GM18861 (cell line): ENCODE measurements at regions not wholly inside any gene's neighbourhood (a gene's known extent, or its start where the extent isn't known, plus 50 kb on each side); places are given as distances from the start of the nearest gene placed in this dataset.
A peak's percentile ranks its signal among the peaks of the same experiment; 100 is the strongest.

ENCODE experiments used
- ATAC-seq: cut with Tn5 transposase; IDR thresholded peaks from one replicate; pipeline ENCODE4 v1.9.1; 2021; ENCODE audit not compliant: unreplicated experiment

DNA sequence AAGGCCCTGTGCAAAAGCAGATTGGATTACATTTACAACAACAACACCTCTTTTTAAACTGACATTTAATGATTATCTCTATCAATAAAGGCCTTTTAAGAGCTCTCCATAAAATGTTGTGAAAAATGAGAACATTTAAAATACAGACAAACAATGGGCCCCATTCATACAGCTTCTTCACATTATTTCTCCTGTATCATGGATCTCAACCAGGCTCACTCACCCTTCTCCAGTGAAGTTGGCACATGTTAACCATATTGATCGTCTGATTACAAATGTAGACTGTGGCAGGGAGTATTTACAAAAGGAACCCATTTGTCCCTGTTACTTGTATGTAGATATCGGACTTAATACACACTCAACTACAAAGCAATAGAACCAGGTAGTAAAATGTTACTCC, 220.2 kb upstream of the BTG1 start:
- ATAC-seq = no peak

GRCh38 chr12:92365333-92365732, 219.7 kb upstream of the BTG1 start:
- ATAC-seq = no peak

DNA sequence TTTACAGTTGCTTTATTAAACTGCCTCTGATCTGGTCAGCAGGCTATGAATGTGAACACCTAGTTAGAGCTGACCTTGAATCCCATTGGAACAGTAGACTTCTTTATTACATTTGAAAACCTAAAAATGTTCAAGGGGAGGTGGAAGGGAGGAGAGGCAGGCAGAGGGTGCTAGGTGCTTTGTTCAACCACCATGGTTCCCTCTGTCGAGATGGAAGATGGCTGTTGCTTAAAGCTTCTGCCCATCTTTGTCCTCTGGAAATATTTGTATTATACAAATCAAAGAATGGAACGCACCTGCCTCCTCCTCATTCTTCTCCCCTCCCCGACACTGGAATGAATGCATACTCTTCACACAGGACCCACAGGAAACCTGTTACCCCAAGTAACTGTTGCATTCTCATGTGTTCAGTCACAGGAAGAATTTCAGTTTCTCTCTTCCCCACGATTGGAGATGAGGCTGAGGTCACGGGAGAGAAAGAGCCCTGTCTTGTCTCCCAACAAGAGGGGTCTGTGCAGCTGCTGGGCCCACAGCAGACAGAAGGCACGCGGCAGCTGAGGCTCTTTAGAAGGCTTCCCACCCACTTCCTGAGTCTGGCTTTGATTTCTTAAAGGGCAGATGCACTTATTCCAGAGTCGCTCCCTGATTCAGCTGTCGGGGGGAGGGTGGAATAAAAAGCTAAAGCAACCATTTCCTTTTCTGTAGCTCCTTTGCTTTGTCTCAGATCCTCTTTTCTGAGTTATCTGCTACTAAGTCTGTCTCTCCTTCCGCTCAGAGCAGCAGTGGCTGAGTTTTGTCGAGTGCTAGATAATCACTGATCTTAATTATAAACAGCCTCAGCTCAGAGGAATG, 217.9 kb upstream of the BTG1 start:
- ATAC-seq = peak; percentile 45

DNA sequence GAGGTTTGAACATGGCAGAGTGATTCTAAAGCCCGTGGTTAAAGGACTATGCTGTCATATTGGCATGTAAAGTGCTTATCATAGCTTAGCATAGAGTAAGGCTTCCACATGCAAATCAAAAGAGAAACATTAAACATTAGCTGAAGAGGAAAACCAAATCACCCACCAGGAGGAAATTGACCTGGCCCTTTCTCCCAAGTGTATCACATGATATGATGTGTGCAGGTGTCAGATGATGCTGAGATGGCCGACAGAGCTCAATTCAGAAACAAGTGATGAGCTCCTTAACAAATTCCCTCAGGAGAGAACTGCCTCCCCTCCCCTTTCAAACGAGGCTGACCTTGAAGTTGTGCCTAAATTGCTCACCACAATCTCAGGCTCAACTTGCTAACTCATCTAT, 217.1 kb upstream of the BTG1 start:
- ATAC-seq = peak; percentile 68

DNA sequence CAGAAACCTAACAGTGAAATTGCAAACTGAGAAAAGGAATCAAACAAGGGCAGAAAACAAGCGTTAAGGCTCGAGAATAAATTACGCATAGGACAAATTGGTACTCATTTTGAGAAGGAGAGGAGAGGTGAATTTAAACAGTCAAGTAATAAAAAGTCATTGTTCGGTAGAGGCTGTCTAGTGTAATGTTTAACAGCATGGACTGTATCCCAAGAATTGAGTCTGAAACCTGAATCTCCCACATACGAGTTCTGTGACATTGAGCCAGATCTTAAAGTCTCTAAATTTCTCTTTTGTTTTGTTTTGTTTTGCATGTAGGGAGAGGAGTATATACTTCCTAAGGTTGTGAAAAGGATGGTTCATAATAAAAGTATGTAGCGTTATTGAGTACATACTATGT, 216.5 kb upstream of the BTG1 start:
- ATAC-seq = no peak

DNA sequence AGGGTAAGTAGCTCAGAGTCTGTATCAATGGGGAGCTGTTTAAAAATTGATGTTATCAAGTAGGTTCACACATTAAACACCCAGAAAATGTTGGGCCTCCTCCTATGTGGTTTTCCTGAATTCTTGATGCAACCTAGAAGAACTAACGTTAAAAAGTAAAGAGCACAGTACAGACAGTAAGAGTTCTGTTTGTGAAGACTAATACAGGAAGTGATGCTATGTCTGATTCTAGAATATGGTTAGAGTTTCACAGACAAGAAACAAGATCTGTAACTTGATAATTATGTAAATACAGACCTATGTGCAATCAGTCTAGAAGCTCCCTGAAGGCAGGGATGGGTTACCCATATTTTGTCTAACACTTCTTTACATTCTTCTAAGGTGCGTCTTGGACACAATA, 214.9 kb upstream of the BTG1 start:
- no peak for ATAC-seq

DNA sequence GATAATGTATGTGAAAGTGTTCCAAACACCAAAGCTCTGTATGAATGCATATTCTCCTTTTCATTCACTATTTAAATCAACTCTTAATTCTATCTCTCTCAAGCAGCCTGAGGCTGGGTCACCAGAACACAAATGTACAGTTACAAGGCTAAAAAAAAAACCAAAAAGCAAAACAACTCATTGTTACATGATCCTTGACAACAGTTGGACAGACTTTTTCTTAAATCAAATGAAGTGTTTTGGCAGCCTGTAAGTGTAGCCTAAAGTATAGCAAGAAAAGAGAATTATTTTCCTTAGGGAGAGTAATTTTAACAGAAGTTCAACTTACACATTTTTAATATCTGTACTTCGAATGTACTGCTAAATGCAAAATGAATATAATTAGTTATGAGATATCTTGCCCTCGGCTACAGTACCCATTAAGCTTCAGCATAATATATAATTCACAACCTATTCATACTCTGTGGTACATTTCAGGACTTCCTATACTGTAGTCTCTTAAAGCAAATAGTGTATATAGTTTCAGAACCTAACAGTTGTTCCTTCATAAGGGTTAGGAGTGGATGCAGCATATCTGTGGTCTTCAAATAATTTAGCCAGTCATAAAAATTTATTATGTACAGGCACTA, 214.0 kb upstream of the BTG1 start:
- no peak for ATAC-seq

DNA sequence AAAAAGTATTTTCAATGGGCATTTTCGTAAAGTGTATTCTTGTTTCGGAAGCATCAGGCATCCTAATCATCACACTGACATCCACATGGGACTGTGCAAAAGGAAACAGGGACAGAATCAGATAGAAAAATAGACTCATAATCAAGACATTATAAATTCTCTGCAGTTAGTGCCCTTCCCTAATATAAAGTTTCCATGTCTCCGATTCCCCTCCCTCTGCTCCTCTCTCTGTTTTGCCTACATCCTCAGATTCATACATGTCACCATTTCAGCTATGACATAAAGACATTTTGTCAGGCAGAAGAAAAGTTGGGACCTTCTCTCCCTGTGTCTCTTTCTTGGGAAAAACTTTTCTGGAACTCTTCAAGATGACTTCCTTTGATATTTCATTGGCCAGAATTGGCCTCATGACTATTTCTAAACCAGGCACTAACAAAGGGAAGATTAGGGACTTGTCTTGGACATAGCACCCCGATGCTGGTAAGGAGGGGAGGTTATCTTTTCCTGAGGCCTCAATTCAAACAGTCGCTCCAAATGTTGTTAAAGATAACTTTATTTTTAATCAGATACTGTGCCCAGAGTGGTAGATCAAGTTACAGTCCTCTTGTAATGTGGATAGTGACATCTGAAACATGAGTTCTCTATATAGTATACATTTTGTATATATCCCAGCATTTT, 212.1 kb upstream of the BTG1 start:
- no peak for ATAC-seq

DNA sequence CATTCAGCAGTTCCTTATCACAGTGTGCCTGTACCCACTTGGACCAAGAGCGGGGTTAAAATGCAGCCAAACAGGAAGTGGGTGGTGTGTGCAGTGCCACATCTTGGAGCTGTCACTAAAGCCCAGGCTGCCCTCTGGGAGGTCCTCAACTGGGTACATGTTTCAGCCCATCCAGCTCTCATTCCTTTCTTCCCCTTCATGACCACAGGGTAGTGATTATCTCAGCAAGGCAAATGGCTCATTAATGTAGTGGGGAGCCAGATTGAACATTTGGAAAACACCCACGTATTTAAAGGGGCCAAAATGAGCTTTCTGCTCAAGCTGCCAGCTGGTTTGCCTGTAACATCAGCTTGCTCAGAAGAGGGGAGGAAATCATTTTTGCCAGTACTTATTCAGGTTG, 210.8 kb upstream of the BTG1 start:
- no peak for ATAC-seq

DNA sequence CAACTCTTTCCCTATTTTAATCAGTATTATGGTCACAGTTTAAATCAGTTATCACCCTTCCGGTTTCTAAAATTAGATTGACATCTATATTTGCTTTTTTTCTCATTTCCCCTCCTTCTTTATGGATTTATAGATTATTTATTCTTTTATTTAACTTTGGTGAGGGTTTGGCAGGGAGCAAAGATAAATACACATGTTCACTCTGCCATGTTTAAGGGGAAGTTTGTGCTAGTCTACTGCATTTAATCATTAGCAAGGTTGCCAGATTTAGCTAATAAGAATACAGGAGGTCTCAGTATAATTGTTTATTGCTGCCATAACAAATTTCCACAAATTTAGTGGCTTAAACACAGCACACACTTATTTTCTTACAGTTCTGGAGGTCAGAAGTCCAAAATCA, 204.0 kb upstream of the BTG1 start:
- no peak for ATAC-seq

DNA sequence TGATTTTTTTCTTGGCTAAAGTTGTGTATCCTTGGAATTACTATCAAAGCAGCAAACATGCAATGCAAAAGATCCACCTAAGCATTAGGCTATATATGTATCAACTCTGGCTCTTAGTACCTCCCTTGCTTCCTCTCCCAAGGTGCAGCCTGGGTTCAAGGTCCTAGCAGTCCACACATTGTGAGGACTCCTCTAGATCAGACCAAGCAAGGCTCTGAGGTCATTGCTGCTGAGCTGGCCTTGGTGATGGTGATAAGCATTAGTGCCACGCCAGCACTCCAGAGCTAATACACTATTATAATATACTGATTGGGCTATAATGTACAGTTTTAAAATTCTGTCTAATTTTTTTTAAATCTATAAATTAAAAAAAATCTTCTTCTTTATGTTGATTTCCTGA, 196.9 kb upstream of the BTG1 start:
- no peak for ATAC-seq

- peak; percentile 78 for ATAC-seq
These were observed 195.5 kb upstream of the BTG1 start for GRCh38 chr12:92341065-92341668.

DNA sequence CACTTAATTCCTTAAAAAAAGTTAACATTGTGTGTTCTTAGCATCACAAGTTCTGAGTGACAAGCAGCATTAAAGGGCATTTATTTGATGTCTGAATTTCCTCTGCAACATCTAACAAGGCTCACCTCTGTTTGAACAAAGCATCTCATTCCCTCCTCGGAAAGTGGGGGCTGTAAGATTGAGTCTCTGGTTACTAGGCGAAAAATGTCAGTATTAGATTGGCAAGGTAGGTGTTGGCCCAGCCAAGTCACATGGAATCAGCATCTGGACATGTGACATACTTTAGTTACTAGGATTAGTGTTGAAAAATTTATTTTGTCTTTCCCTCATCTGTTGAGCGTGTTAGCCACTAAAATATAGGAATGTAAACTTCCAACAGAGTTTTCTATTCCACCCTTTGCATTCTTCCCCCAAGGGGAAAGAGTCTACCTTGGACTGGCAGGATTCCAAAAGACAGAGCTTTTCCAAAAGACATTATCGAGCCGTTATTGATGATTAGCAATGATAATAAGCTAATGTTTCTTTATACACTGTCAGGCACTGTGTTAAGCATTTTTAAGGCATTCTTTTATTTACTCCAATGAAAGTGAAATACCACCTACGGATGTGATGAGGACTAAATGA, 194.9 kb upstream of the BTG1 start:
- no peak for ATAC-seq

DNA sequence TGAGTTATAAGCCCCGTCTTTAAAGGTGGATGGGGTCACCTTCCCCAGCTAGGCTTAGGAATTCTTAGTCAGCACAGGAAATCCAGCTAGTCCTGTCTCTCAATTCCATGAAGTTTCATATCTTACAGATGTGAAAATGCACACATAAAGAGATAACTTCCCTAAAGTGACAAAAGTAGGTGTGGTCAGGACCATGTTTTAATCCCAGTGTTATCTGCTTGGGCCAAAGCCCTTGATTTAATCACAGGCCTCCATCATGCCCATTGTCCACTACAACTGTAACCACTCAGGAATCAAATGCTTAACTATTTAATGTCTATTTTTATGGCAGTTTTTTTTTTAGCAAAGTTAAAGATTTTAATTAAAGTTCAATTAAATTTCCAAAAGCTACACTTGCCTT, 194.4 kb upstream of the BTG1 start:
- no peak for ATAC-seq

GRCh38 chr12:92339198-92339821, 193.7 kb upstream of the BTG1 start:
- no peak for ATAC-seq

DNA sequence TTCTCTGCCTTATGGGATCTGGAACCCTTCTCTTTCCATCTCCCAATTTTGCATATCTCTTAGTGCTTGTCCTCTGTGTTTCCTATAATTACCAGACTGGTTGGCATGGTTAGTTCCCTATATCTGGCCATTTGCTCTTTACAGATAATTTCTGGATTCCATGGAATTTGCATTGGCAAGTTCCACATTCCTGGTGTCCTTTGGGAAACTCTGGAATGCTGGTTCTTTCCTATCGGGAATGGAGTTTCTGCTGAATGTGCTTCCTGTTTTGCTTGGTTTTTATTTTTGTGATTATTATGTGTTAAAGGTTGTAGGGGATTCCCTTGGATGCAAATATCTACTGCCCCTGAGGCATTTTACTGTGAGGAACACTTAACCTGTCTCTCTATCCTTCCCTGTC, 193.0 kb upstream of the BTG1 start:
- ATAC-seq = no peak

DNA sequence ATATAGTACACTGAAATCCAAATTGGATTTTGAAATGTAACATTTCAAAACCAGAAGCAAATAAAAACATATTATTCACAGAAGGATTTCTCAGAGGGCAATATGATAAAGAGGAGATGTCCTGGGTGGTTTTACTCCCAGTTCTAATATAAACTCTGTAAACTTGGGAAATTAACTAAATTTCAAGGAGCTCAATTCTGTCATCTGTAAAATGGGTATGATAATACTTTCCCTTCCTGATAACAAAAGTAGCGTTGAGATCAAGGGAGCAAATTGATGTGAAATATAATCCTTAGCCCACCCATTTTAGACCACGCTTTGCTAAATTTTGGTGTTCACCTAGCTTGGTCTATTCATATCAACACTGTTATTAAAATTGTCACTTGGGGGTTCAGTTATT, 192.5 kb upstream of the BTG1 start:
- ATAC-seq = no peak

DNA sequence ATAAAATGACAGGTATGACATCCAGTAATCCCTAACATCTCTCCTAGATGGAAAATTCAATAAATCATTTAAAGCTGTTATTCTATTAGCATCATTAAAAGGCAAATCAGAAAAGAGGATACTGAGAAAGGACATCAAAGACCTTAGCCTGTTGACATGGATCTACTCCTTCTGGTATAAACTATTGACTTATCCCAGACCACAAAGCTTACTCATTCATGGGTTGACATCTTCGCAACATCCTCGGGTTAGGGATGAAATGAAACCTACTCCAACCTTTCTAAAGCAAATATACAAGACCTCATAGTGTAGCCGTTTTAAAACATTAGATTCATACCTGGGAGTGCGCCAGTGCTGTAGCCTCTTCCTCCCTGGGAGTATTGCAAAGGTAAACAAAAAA, 191.5 kb upstream of the BTG1 start:
- ATAC-seq = no peak

GRCh38 chr12:92336641-92337040, 191.0 kb upstream of the BTG1 start:
- ATAC-seq = no peak

DNA sequence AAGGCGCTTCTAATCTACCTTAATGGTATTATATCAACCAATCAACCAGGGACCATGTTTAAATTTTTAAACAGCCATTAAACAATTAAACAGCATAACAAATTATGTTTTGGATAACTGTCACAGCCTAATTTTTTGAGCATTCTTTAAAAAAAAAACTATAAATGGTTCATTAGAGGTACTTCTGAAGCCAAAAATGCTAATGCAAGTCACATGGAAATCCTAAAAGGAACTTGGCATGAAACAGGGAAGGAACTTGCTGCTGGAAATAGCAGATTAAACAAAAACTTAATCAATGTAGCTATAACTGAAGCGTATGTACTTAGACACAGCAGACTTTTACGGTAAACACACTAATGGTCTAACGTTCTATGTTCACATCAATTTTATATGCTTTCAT, 190.2 kb upstream of the BTG1 start:
- no peak for ATAC-seq

DNA sequence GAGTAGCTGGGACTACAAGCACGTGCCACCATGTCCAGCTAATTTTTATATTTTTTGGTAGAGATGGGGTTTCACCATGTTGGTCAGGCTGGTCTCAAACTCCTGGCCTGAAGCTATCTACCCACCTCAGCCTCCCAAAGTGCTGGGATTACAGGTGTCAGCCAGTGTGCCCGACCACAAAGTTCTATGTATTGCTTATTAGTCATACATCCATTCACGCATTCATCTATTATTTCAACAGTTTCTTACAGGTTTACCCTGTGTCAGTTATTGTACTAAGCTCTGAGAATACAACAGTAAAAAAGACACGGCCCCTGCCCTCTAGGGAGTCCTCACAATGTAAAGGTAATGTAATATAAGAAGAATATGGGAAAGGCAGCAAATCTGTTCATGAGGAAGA, 188.9 kb upstream of the BTG1 start:
- no peak for ATAC-seq
